CD4-positive, alpha-beta T cell treated with Interferon alpha-2 for 1 hour (primary cell): ENCODE measurements at regions not wholly inside any gene's neighbourhood (a gene's known extent, or its start where the extent isn't known, plus 50 kb on each side); places are given as distances from the start of the nearest gene placed in this dataset.
"Not testable (repeated sequence)": the region's sequence is repeated elsewhere in the genome, so short reads cannot be mapped to it uniquely, and the experiment has no call there.

Experiments
- DNase-seq, 2 donors: peaks; one replicate each; pipeline ENCODE4 v3.0.0-alpha.2; 2020 to 2022

GRCh38 chr12:126219654-126220279 lies 1154.5 kb downstream of the AACS start:
- no peak for DNase-seq

- no peak for DNase-seq
Measured at GRCh38 chr12:126224032-126224431, 1158.8 kb downstream of the AACS start.

- DNase-seq = no peak
Measured at GRCh38 chr12:126228936-126229335, 1163.7 kb downstream of the AACS start.

DNA sequence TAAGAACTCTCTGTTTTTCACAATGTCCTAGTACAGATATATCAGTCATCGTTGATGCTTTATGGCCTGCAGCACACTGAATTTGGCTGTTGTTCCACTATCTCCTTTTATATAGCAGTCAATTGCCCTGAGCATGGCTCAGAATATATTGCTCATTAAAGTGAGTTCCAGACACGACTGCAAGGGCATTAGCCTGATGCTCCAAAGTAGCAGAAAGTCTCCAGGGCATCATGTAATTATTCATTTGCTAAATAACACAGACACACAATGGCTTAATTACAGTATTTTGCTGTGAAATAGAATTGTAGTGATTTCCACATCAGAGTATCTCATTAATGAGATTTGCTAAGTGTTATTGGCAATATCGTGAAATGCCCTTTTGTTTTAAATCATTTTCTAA lies 1167.5 kb downstream of the AACS start:
- DNase-seq = no peak

- no peak for DNase-seq
Measured at GRCh38 chr12:126233625-126234024, 1168.4 kb downstream of the AACS start.

DNA sequence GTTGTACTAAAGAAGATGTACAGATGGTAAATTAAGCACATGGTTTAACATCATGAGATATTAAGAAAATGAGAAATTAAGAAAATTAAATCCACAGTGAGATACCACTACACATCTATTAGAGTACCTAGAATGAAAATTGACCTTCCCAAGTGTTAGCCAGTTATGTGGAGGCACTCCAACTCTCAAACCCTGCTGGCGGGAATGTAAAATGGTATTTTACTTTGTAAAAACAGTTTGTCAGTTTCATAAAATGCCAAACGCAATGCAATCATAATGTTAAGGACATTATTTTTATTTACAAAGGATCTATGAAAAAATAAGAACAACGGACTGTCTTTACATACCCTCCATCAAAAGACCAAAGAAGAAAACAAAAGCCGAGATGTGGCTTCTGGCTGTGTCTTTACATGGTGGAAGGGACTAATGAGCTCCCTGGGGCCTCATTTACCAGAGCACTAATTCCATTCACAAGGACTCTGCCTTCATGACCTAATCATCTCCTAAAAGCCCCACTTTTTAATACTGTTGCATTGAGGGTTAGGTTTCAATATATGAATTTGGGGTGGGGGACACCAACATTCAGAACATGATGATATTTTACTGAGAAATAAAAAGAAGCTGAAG lies 1178.7 kb downstream of the AACS start:
- DNase-seq = no peak

DNA sequence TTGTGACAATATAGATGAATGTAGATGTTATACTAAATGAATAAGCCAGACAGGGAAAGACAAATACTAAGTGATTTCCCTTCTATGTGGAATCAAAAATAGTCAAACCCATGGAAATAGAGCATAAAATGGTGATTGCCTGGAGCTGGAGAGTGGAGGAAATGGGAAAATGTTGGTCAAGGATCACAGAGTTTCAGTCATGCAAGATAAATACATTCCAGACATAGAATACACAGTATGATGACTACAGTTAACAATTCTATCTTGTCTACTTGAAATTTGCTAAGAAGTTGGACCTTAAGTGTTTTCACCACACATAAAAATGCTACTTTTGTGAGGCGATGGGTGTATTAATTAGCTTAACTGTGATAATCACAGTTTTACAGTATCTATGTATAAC lies 1182.7 kb downstream of the AACS start:
- DNase-seq = no peak

DNA sequence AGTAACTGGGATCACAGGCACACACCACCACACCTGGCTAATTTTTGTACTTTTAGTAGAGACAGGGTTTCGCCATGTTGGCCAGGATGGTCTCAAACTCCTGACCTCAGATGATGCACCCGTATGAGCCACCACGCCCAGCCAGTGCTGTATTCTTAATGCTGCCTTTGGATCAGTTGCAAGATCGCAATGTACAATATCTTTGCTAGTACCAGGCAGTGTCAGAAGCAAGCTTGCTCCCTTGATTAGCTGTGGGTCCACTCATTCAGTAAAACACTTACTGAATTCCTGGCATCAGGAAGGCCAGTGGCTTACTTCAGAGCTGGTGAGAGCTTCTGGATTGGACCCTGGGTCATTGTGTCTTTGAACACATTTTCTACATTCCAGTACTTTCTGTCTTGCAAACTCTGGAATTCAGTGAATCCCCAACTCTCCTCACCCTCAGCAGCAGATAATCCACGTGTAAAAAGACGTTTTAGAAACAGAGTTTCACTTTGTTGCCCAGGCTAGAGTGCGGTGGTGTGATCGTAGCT lies 1183.7 kb downstream of the AACS start:
- no peak for DNase-seq

DNA sequence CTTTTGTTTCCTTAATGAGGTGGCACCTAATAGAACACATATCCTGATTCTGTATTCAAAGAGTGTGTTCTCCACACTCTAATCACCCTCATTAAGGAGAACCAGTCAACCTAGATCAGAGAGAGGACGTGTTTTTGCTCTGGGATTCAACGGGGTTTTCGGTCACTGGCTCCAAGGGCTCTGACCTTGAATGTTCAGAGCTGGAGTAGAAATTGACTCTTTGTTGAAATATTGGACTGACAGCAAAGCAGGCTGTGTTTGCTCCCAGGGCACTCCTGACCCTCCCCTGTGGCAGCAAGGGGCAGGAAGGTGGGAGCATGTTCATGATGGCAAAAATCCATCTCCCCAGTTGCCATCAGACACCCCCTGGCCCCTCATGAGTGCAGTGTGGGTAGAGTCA lies 1193.0 kb downstream of the AACS start:
- DNase-seq = no peak

DNA sequence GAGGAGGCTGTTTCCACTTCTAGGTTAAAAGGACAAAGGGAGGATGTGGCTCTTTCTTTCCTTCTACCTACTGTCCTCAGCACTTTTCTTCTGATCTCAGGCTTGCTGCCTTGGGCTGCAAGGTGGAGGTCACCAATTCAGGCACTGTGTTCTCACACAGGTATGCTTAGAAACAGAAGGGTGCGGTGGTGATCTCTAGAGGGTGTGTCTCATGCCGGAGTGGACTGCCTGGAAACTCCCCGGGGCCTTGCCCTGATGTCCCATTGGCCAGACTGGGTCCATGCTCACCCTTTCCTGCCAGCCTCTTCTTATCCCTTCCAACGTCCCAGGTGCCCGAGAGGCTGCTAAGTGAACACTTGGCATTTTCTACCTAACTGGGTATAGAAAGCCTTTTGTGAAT lies 1197.6 kb downstream of the AACS start:
- no peak for DNase-seq

- no peak for DNase-seq
Measured at GRCh38 chr12:126268222-126268621, 1203.0 kb downstream of the AACS start.

DNA sequence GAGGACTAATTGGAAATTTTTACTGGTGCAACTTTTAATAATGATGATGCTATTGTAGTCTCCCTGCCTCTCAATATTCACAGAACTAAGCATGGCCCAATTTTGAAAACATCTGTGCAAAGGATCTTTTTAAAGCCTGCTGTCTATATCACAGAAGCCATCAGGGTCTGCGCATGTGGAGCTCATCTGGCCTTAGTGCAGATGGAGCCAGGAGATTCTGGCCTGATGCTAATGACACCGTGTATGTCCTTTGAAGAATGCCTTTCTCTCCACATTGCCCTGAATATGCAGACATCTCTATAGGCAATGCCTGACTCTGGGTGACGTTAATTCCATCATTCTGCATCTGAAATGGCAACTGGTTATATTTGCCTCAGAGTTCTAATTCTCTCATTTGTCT lies 1205.9 kb downstream of the AACS start:
- no peak for DNase-seq

DNA sequence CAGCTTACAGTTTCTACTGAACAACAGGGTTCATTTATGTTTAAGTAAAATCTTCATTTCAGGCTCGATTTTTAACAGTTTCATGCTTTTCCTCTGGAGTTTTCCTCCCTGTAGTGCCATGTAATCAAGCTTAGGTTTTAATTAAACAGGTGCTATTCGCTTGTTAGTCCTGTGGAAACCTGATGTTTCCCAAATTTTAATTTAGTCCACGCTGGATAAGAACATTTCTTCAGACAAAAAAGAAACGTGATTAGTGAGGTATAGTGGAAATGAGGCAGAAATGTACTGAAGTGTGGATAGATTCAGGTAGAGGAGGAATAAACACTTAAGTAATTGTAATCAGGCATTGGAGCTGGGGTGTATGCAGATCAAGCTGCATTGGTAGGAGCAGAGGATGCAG lies 1217.5 kb downstream of the AACS start:
- DNase-seq = no peak

DNA sequence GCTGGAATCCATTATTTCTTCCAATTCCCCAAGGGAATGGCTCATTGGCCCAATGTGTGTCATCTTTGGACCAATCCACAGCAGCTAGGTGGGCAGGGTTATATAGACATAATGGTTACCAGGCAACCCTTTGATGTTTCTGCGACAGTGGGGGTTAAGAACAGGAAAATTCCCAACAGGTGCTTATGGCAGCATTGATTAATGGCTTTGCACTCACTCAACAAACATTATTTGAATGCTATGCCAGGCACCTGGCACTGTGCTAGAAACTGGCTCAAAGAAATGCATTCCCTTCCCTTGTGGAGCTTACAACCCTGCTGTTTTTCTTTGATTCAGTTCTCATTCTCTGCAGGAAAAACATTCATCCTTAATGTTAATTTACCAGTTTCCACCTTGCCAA lies 1221.0 kb downstream of the AACS start:
- DNase-seq = no peak

DNA sequence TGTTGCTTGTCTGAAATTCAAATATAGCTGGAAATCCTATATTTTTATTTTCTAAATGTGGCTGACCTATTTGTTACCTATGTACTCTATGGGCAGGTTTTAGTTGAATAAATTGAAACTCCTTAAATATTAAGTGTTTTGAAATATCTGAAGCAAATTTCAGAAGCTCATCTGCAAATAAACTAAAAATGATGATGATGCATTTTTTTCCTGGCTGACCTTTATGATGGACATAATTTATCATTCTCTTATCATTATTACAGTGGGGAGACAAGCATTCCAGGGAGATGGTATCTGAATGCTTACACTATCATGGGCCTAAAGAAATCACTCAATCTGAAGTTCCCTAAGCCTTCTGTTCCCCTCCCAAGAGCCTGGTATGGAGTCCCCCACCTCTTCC lies 1225.2 kb downstream of the AACS start:
- DNase-seq = no peak

DNA sequence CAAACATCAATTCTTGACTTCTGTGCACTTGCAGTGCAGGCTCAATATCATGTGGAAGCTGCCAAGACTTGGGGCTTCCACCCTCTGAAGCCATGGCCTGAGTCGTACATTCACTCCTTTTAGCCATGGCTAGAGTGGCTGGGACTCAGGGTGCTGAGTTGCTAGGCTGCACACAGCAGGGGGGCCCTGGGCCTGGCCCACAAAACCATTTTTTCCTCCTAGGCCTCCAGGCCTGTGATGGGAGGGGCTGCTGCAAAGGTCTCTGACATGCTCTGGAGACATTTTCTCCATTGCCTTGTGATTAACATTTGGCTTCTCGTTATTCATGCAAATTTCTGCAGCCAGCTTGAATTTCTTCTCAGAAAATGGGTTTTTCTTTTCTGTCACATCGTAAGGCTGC lies 1226.8 kb downstream of the AACS start:
- not testable (repeated sequence) for DNase-seq

- no peak for DNase-seq
Measured at GRCh38 chr12:126295652-126296051, 1230.4 kb downstream of the AACS start.

GRCh38 chr12:126309278-126309677 lies 1244.0 kb downstream of the AACS start:
- DNase-seq = no peak

DNA sequence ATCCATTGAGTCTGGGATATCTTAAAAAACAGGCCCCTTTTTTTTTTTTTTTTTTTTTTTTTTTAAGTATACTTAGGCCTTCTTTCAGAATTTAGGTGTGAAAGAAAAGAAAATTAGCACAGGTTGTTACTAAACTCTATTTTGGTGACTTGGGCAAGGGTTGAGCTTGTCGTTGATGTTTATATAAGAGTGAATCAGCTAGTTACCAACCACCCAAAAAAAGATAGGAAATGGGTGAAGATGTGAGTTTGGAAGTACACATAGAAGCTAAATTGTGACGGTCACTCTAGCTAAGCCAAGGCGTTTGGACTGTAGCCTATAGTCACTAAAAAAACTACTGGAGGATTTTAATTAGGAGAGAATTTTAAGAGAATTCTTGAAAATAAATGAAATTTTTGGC lies 1247.2 kb downstream of the AACS start:
- DNase-seq = no peak

DNA sequence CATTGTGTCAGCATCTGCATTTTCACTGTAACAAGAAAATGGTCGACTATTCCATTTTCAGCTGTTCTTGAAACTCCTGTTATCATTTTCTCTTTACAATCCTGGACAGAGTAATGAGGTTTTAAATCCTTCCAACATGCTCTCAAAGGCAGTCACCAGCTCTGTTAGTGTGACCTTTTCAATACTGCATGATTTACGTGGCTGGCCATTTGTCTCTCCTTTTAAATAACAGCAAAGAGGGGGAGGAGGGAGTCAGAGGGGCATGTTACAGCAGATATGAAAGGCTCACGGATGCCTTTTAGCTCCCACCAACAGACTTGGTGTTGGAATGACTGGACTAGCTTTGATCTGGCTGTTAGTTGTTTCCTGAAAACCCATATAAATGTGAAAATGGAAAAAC lies 1251.2 kb downstream of the AACS start:
- DNase-seq = no peak

GRCh38 chr12:126337556-126338441 lies 1272.6 kb downstream of the AACS start:
- DNase-seq = no peak

GRCh38 chr12:126342866-126343265 lies 1277.6 kb downstream of the AACS start:
- DNase-seq = no peak

- DNase-seq = no peak
Measured at GRCh38 chr12:126343321-126343720, 1278.1 kb downstream of the AACS start.

DNA sequence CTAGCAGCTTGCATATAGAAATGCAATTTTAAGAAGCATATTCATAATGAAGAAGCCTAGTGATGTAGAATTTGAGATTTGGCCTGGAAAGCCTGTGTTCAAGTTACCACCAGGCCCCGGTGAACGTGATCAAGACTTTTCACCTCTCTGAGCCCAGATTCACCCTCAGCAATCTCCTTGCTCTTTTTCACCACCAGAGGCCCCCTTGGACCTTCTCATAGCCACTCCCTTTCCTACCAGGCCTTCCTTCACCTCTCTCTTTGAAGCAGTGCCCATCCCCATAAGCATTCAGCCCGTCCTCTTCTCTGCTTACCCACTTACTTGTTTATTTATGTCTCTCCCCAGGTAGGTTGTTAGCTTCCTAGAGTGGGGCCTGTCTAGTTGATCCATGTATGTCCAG lies 1280.9 kb downstream of the AACS start:
- no peak for DNase-seq
